ENCODE measurements at regions not wholly inside any gene's neighbourhood (a gene's known extent, or its start where the extent isn't known, plus 50 kb on each side); places are given as distances from the start of the nearest gene placed in this dataset.

DNA sequence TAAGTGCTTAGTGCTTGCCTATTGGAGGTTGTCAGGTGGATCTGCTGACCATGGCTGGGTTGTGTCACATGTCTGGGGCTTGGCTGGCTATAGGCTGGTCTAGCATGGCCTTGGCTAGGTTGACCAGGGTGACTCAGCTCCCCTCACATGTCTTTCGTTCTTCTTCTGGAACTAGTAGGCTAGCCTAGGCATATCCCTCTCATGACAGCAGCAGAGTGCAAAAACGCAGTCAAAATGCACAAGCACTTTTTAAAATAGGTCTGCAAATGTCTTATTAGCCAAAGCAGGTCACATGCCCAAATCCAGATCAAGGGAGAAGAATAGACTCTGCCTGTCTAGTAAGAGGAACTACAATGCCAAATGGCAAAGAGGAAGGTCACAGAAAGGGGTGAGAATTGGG lies 179.7 kb upstream of the ACVR2A start:
- Histone ChIP-seq H3K27me3 (ENCODE audit: insufficient read depth, poor library complexity, severe bottlenecking) (no peaks in the 10 kb centered on the region), H3K4me3 (replicated peaks; ENCODE audit: insufficient read depth, low read length) (no peak overlapping the region), H3K27ac (replicated peaks) (no peak overlapping the region)
- DNase-seq (ENCODE audit: low read depth in 1 of 2, low spot score in 1 of 2), result no peak
- TF ChIP-seq POLR2AphosphoS5 (IDR thresholded peaks at IDR 0.05; ENCODE audit: low read depth) (no peak), SPI1 (IDR thresholded peaks at IDR 0.05; ENCODE audit: borderline replicate concordance, low read depth) (no peak), GABPA (IDR thresholded peaks at IDR 0.05; ENCODE audit: low read depth) (no peak)
- TF ChIP-seq, protein P1, sequence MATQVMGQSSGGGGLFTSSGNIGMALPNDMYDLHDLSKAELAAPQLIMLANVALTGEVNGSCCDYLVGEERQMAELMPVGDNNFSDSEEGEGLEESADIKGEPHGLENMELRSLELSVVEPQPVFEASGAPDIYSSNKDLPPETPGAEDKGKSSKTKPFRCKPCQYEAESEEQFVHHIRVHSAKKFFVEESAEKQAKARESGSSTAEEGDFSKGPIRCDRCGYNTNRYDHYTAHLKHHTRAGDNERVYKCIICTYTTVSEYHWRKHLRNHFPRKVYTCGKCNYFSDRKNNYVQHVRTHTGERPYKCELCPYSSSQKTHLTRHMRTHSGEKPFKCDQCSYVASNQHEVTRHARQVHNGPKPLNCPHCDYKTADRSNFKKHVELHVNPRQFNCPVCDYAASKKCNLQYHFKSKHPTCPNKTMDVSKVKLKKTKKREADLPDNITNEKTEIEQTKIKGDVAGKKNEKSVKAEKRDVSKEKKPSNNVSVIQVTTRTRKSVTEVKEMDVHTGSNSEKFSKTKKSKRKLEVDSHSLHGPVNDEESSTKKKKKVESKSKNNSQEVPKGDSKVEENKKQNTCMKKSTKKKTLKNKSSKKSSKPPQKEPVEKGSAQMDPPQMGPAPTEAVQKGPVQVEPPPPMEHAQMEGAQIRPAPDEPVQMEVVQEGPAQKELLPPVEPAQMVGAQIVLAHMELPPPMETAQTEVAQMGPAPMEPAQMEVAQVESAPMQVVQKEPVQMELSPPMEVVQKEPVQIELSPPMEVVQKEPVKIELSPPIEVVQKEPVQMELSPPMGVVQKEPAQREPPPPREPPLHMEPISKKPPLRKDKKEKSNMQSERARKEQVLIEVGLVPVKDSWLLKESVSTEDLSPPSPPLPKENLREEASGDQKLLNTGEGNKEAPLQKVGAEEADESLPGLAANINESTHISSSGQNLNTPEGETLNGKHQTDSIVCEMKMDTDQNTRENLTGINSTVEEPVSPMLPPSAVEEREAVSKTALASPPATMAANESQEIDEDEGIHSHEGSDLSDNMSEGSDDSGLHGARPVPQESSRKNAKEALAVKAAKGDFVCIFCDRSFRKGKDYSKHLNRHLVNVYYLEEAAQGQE (IDR thresholded peaks at IDR 0.05; ENCODE audit: insufficient replicate concordance, low read depth), result no peak
- TF ChIP-seq, protein P2, sequence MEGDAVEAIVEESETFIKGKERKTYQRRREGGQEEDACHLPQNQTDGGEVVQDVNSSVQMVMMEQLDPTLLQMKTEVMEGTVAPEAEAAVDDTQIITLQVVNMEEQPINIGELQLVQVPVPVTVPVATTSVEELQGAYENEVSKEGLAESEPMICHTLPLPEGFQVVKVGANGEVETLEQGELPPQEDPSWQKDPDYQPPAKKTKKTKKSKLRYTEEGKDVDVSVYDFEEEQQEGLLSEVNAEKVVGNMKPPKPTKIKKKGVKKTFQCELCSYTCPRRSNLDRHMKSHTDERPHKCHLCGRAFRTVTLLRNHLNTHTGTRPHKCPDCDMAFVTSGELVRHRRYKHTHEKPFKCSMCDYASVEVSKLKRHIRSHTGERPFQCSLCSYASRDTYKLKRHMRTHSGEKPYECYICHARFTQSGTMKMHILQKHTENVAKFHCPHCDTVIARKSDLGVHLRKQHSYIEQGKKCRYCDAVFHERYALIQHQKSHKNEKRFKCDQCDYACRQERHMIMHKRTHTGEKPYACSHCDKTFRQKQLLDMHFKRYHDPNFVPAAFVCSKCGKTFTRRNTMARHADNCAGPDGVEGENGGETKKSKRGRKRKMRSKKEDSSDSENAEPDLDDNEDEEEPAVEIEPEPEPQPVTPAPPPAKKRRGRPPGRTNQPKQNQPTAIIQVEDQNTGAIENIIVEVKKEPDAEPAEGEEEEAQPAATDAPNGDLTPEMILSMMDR (IDR thresholded peaks at IDR 0.05; ENCODE audit: insufficient read depth, low read length), result no peak

DNA sequence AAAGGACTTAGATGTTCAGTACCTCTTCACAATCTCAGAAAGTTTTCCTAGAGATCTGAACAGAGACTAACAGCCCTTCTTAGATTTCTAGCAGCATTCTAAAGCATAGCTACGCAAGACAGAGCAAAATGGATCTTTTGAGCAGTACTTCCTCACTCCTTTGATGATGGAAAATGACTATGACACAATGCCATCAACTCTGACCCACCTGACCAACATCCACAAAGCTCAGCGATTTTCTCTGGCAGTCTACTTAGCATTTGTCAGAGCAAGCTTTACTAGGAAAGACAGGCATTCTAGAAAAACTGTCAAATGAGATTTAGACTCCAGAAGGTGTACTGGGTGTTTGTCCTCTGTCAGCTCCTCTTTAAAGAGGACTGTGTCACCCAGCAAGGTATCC lies 180.9 kb upstream of the ACVR2A start:
- Histone ChIP-seq H3K27ac (replicated peaks) (no peak overlapping the region), H3K27me3 (ENCODE audit: insufficient read depth, poor library complexity, severe bottlenecking) (no peaks in the 10 kb centered on the region), H3K4me3 (replicated peaks; ENCODE audit: insufficient read depth, low read length) (no peak overlapping the region)
- TF ChIP-seq, protein P2 (IDR thresholded peaks at IDR 0.05; ENCODE audit: insufficient read depth, low read length), result no peak
- no peak for TF ChIP-seq GABPA (IDR thresholded peaks at IDR 0.05; ENCODE audit: low read depth)
- no peak for TF ChIP-seq POLR2AphosphoS5 (IDR thresholded peaks at IDR 0.05; ENCODE audit: low read depth)
- TF ChIP-seq SPI1 (IDR thresholded peaks at IDR 0.05; ENCODE audit: borderline replicate concordance, low read depth), result no peak
- TF ChIP-seq, protein P1 (IDR thresholded peaks at IDR 0.05; ENCODE audit: insufficient replicate concordance, low read depth), result no peak
- DNase-seq (ENCODE audit: low read depth in 1 of 2, low spot score in 1 of 2), result no peak

DNA sequence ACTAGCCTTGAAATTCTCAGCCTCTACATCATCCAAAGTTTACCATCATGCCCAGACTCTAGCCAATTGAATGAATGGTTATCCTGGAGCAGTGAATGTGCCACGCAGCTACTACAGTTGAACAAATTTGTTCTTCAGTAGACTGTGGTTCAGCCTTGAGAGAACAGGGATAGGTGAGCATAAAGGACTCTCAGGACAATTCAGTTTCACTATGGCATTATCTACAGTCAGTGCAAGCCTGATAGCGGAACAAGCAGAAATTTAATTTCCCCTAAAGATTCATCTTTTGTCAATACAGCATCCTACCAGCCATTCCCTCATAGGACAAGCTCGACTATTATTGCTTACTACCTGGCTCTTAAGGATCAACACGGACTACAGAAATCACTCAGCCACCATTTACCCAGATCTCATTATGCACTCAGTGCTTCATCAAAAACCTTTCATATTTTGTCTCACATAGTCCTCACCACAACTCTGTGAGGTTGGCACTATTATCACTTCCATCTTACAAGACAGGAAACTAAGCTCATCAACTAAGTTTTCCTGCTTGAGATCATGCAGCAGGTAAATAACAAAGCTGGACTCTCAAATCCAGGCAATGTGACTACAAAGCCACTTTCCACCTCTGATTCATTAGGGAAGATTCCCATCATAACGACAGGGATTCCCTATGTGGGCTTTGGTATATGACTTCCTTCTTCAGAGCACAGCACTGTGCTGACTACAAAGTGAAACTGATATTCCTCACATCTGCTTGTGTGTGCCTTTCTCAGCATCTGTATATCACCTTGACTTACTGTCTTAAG lies 181.5 kb upstream of the ACVR2A start:
- Histone ChIP-seq H3K27me3 (ENCODE audit: insufficient read depth, poor library complexity, severe bottlenecking) (no peaks in the 10 kb centered on the region), H3K27ac (replicated peaks) (no peak overlapping the region), H3K4me3 (replicated peaks; ENCODE audit: insufficient read depth, low read length) (no peak overlapping the region)
- no peak for DNase-seq (ENCODE audit: low read depth in 1 of 2, low spot score in 1 of 2)
- TF ChIP-seq, protein P2 (IDR thresholded peaks at IDR 0.05; ENCODE audit: insufficient read depth, low read length), result no peak
- TF ChIP-seq POLR2AphosphoS5 (IDR thresholded peaks at IDR 0.05; ENCODE audit: low read depth) (no peak), SPI1 (IDR thresholded peaks at IDR 0.05; ENCODE audit: borderline replicate concordance, low read depth) (no peak), GABPA (IDR thresholded peaks at IDR 0.05; ENCODE audit: low read depth) (no peak)
- TF ChIP-seq, protein P1 (IDR thresholded peaks at IDR 0.05; ENCODE audit: insufficient replicate concordance, low read depth), result no peak

All from HL-60 (cell line).